Neural cell (in vitro differentiated cells): ENCODE measurements at regions not wholly inside any gene's neighbourhood (a gene's known extent, or its start where the extent isn't known, plus 50 kb on each side); places are given as distances from the start of the nearest gene placed in this dataset.

ENCODE experiments used
- EP300 ChIP-seq: fragments of 450-650 bp; conservative IDR thresholded peaks from 2 replicates; pipeline ENCODE4 v1.6.1; 2014; ENCODE audit warnings: antibody characterized with exemption, mild to moderate bottlenecking, moderate library complexity; ENCODE audit not compliant: poor library complexity, severe bottlenecking
- EZH2 ChIP-seq: fragments of 200-600, 300-800 bp; shearing (Covaris generic), sonication (generic); IDR thresholded peaks from 2 replicates; pipeline ENCODE4 v1.6.1; 2014; ENCODE audit warnings: antibody characterized with exemption, low read length, borderline replicate concordance, mild to moderate bottlenecking; ENCODE audit not compliant: insufficient read depth, poor library complexity, severe bottlenecking
- POLR2AphosphoS5 ChIP-seq: IDR thresholded peaks from 2 replicates; pipeline ENCODE4 v1.6.1; 2012
- RAD21 ChIP-seq: fragments of 450-650 bp; conservative IDR thresholded peaks from 2 replicates; pipeline ENCODE4 v1.6.1; 2014; ENCODE audit warnings: antibody characterized with exemption, mild to moderate bottlenecking, moderate library complexity
- SMC3 ChIP-seq: fragments of 450-650 bp; conservative IDR thresholded peaks from 2 replicates; pipeline ENCODE4 v1.6.1; 2014; ENCODE audit warnings: antibody characterized with exemption, mild to moderate bottlenecking, moderate library complexity; ENCODE audit not compliant: poor library complexity
- TF ChIP-seq, protein P1 (sequence below): fragments of 450-650 bp; IDR thresholded peaks from 2 replicates; pipeline ENCODE4 v1.5.1; 2014; ENCODE audit warnings: antibody characterized with exemption, mild to moderate bottlenecking, moderate library complexity; ENCODE audit not compliant: poor library complexity, severe bottlenecking
- TF ChIP-seq, protein P2 (sequence below): IDR thresholded peaks from 2 replicates; pipeline ENCODE4 v1.6.1; 2012; ENCODE audit warnings: borderline replicate concordance

DNA sequence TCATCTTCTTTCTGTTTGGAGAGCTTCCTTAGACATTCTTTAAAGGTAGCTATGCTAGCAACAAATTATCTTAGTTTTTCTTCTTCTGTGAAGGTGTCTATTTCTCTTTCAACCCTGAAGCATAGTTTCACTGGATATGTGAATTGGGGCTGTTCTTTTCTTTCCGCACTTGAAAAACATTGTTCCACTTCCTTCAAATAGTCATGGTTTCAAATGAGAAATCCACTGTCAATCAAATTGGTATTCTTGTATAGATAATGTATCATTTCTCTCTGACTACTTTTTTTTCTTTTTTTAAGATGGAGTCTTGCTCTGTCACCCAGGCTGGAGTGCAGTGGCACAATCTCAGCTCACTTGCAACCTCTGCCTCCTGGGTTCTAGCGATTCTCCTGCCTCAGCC, 254.0 kb downstream of the ANAPC1 start:
- TF ChIP-seq, protein P1, sequence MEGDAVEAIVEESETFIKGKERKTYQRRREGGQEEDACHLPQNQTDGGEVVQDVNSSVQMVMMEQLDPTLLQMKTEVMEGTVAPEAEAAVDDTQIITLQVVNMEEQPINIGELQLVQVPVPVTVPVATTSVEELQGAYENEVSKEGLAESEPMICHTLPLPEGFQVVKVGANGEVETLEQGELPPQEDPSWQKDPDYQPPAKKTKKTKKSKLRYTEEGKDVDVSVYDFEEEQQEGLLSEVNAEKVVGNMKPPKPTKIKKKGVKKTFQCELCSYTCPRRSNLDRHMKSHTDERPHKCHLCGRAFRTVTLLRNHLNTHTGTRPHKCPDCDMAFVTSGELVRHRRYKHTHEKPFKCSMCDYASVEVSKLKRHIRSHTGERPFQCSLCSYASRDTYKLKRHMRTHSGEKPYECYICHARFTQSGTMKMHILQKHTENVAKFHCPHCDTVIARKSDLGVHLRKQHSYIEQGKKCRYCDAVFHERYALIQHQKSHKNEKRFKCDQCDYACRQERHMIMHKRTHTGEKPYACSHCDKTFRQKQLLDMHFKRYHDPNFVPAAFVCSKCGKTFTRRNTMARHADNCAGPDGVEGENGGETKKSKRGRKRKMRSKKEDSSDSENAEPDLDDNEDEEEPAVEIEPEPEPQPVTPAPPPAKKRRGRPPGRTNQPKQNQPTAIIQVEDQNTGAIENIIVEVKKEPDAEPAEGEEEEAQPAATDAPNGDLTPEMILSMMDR, result no peak
- TF ChIP-seq, protein P2, sequence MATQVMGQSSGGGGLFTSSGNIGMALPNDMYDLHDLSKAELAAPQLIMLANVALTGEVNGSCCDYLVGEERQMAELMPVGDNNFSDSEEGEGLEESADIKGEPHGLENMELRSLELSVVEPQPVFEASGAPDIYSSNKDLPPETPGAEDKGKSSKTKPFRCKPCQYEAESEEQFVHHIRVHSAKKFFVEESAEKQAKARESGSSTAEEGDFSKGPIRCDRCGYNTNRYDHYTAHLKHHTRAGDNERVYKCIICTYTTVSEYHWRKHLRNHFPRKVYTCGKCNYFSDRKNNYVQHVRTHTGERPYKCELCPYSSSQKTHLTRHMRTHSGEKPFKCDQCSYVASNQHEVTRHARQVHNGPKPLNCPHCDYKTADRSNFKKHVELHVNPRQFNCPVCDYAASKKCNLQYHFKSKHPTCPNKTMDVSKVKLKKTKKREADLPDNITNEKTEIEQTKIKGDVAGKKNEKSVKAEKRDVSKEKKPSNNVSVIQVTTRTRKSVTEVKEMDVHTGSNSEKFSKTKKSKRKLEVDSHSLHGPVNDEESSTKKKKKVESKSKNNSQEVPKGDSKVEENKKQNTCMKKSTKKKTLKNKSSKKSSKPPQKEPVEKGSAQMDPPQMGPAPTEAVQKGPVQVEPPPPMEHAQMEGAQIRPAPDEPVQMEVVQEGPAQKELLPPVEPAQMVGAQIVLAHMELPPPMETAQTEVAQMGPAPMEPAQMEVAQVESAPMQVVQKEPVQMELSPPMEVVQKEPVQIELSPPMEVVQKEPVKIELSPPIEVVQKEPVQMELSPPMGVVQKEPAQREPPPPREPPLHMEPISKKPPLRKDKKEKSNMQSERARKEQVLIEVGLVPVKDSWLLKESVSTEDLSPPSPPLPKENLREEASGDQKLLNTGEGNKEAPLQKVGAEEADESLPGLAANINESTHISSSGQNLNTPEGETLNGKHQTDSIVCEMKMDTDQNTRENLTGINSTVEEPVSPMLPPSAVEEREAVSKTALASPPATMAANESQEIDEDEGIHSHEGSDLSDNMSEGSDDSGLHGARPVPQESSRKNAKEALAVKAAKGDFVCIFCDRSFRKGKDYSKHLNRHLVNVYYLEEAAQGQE, result no peak
- TF ChIP-seq RAD21 (no peak), SMC3 (no peak), POLR2AphosphoS5 (no peak), EZH2 (no peak), EP300 (no peak)
